ENCODE measurements at regions not wholly inside any gene's neighbourhood (a gene's known extent, or its start where the extent isn't known, plus 50 kb on each side); places are given as distances from the start of the nearest gene placed in this dataset.

- no peak for DNase-seq (ENCODE audit: extremely low read depth in 1 of 2, low read depth in 1 of 2)
Measured at GRCh38 chr12:67370979-67371378, 101.8 kb downstream of the CAND1 start.

DNA sequence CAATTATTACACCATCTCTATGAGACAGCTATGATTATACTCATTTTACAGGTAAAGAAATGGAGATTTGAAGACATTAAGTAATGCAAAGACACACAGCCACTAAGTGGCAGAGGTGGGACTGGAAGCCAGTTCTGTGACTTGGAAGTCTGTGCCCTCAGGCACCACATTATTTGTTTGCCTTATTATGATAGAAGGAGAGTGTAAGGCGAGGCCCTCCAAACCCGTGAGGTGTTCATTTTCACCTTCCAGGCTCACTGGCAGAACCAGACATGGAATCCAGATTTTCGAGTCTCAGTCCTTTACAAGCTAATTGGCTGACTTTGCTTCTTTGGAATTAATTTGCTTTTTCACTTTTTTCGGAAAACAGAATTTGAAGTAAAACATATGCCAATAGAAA is 107.9 kb downstream of the CAND1 start:
- DNase-seq (ENCODE audit: extremely low read depth in 1 of 2, low read depth in 1 of 2): no peak

GRCh38 chr12:67377541-67377940 is 108.4 kb downstream of the CAND1 start:
- no peak for DNase-seq (ENCODE audit: extremely low read depth in 1 of 2, low read depth in 1 of 2)

DNA sequence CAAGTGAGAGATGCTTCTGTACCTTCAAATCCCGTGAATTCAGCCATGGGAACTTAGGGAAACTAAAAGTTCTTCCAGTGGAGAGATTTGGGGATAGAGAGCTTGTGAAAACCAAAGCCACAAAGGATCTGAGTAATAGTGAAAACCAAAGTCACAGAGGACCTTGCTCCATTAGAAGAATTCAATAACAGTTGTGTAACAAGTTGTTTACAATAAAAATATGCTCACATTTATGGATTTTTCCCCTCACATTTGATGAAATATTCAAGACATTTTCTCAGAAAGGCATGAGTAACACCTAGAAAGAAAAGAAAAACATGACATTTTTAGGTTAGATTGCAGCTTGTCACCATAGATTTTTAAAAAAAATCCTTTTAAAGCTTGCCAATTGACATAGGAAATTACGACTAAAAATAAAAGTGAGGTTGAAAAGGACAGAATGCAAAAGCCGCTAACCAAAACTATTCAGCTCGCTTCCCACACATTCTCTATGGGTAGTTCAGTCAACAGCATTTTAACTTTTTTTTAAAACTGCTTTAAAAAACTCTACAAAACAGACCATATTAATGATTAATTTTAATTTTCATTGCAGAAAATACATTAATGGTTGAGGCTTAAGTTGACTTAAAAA is 113.2 kb downstream of the CAND1 start:
- DNase-seq (ENCODE audit: extremely low read depth in 1 of 2, low read depth in 1 of 2): no peak

GRCh38 chr12:67386869-67387565 is 117.9 kb downstream of the CAND1 start:
- DNase-seq (ENCODE audit: extremely low read depth in 1 of 2, low read depth in 1 of 2): no peak

DNA sequence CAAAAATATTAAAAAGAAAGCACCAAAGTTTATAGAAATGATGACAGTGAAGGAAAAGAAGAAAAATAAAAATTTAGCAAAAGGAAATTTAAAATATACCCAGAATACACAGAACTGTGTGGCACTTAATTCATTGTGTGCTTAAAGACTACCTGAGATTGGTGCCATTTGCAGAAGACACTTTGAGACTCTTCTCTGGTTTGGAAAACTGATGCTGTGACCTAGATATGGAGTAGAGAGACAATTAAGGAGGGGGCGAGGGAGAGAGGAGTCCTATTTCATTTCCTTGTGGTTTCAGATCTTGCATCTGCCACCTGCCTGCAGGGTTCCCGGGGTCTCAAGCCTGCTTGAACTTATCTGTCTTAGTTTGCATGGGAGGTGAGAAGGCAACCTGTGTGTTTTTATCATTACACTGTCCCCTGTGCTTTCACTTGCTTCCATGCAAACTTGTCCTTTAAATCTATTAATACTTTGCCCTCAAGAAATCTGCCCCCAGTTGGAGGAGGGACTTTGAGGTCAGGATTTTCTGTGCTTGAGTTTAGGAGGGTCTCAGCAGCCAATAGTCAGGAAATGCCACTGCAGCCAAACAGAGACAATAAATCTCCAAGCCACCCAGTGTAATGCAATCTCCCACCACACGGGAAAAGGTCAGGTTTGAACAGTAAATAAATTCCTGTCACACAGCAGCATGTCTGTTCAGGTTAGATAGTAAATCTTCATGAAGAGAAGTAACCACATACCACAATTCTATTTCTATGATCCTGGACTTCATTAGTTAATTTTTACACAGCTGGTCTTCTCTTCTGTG is 119.4 kb downstream of the CAND1 start:
- no peak for DNase-seq (ENCODE audit: extremely low read depth in 1 of 2, low read depth in 1 of 2)

- DNase-seq (ENCODE audit: extremely low read depth in 1 of 2, low read depth in 1 of 2): no peak
Measured at GRCh38 chr12:67390273-67390672, 121.1 kb downstream of the CAND1 start.

DNA sequence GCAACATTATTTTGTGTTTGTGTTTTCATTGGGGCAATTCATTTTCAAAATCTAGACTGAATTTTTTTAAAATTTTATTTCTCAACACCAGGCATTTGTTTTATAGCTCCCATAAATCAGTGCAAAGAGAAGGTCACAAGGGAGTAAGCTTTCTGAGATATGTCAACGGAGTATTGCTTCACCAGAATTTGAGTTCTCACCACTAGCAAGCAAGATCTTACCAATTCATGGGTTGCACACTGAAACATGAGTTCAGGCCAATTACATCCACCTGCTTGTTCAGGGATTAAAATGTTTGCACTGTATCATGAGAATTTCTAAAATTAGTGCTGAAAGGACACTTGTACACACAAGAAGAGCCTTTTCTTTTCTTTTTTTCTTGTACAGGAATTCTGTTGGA is 121.9 kb downstream of the CAND1 start:
- no peak for DNase-seq (ENCODE audit: extremely low read depth in 1 of 2, low read depth in 1 of 2)

DNA sequence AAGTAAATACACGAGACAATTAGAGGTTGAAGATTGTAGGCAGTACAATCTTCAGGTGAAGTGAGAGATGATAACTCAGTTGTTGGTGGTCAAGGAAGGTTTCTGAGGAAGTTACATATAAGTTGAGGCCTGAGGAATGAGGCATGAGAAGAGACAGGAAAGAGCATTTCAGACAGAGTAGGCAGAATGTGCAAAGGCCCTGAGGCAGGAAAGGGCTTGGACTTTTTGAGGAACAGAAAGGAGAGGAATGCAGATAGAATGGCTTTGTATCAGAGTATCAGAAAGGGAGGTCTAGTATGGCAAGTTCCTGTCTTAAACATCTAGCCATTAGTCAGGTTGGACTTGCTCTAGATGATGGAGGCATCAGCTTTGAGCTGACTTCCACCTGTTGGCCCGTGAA is 122.5 kb downstream of the CAND1 start:
- DNase-seq (ENCODE audit: extremely low read depth in 1 of 2, low read depth in 1 of 2): no peak

DNA sequence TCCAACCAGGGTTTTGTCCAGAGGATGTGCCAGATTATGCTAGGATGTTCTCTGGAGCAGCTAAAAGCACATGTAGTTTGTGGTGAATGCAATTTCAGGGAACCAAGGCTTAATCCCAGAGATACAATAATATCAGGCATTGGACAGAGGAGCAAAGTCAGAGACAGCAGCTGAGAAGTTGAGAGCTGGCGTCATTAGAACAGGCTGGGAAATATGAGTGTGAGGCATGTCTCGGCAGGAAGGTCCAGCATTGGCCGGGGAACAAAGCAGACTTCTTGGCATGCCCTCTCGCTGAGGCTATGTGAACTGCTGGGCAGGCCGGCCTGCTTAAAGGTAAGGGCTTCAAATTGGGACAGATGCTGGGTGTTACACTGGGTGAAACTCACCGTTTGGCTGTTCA is 125.4 kb downstream of the CAND1 start:
- DNase-seq (ENCODE audit: extremely low read depth in 1 of 2, low read depth in 1 of 2): no peak

DNA sequence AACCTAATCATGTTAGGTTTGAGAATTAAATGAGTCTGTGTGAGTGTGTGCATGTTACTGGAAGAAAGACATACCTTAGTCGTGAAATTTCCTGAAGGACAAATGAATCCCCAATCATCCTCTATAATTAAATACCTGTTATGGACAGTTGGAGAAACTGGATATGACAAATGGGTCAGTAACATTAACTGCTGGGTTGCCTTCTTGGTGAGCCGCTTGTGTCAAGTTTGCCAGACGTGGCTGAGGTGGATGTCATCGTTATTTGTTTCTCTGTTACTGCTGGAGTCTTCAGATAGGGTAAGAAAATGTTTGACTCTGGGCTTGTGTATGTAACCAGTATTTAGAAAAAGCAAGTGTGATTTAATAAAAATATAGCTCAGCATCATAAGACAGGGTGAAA is 131.6 kb downstream of the CAND1 start:
- DNase-seq (ENCODE audit: extremely low read depth in 1 of 2, low read depth in 1 of 2): no peak

DNA sequence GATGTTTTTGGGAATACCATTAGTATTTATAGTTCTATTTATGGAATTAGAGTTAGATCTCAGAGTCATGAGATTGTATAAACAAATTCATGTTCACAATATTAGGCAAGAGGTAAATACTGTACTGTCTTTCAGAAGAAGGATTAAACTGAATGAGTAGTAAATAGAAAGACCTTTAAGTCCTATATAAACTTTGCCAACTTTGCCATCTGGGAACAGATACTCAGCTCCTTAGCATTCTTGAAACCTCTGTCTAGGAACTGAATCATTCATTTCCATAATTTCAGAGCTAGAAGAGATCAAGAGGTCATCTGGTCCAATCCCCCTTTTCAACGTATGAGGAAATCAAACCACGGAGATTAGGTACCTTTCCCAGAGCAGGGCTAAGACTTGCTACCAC is 141.1 kb downstream of the CAND1 start:
- no peak for DNase-seq (ENCODE audit: extremely low read depth in 1 of 2, low read depth in 1 of 2)

DNA sequence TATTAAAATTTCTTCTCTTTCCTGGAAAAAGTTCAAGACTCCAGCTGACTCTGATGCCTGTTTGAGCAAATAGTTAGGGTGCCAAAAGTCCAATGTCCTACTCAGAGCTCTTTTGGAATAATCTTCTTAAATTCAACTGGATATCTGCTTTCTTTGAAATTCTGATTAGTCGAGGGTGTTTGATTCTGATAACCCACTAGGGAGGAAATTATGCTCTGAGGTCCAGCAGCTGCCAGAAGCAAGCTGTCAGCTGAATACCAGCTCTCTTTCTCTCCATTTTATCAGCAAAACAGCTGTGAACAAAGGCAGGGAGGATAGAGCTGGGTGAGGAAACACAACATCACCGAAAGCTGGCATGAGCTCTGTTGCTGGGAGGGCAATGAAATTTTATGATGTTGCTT is 141.5 kb downstream of the CAND1 start:
- DNase-seq (ENCODE audit: extremely low read depth in 1 of 2, low read depth in 1 of 2): no peak

DNA sequence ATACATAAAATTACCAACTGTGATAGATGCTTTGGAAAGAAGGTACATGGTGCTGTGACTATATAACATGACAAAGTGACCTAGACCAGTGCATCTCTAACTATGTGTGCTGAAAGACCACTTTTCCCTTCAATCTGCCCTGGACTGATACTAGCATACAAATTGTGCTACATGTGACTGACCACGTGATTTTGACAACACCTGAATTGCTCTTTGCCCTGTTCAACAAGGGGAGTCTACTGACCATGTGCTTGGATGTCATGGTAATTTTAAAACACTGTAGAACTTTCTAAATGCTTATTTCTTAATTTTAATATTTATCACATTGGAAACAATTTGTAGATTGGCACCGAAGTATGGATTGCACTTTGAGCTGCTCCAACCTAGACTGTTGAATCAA is 142.4 kb downstream of the CAND1 start:
- DNase-seq (ENCODE audit: extremely low read depth in 1 of 2, low read depth in 1 of 2): no peak

DNA sequence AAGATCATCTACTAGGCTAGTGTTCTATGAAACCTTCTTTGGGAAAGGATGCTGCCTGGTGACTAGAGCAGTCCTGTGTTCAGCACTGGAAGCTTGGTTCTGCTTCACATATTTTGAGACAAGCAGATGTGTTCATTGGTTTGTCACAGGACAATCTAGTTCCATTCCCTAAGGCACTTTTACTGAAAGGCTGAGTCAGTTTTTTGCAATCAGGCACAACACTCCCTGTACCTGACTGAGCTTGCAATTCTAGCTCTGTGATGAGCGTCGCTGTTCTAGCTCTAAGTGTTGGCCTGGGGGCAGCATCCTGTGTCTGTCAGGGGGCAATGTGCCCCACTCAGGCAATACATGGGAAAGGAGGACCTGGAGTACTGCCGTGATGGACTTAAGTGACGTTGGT is 144.4 kb downstream of the CAND1 start:
- DNase-seq (ENCODE audit: extremely low read depth in 1 of 2, low read depth in 1 of 2): no peak

DNA sequence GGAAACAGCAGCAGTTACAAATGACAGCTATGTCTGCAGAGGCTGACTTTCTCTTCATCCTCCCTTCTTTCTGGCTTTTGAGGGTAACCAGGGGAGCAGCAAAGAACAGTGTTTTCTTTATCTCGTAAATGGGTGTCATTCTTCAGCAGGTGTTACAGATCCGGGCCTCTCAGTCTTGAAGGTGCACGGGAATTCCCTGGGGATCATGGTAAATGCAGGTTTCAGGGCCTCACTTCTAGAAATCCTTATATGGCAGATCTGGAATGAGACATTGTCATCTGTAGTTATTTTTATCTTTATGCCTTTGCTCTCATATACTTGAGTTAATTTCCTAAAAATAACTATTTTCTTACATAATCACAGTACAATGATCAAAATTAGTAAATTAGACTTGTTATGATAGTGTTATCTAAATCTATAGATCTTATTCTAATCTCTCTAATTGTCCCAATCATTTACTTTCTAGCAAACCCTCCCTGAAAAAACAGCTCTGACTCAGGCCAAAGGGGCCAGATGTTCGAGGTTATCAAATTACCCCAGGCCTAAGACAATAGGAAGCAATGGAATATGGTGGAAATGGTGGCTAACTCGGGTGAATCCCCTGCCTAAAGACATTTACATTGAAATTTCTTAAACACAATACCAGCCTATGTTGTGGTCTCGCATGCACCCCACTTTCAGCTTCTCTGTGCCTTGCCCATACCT is 145.0 kb downstream of the CAND1 start:
- no peak for DNase-seq (ENCODE audit: extremely low read depth in 1 of 2, low read depth in 1 of 2)

DNA sequence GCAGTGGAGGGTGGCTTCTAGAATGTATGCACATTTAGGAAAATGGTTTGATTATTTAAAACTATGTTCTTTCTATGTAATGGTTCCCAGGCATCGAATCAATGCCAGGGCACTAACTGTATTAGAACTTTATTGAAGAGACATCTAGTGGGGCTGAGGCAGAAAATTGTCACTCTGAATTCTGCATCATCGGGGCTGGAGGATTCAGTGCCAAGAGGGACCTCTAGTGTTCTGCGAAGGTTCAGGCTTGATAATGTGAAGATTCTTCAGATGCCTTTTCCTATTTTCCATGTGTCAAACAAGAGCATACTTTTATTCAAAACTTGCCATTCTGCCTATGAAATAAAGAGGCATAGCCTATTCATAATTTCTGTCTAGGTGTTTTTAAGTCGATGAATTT is 146.3 kb downstream of the CAND1 start:
- no peak for DNase-seq (ENCODE audit: extremely low read depth in 1 of 2, low read depth in 1 of 2)

- DNase-seq (ENCODE audit: extremely low read depth in 1 of 2, low read depth in 1 of 2): no peak
Measured at GRCh38 chr12:67419810-67420209, 150.7 kb downstream of the CAND1 start.

GRCh38 chr12:67420506-67420905 is 151.3 kb downstream of the CAND1 start:
- DNase-seq (ENCODE audit: extremely low read depth in 1 of 2, low read depth in 1 of 2): no peak

DNA sequence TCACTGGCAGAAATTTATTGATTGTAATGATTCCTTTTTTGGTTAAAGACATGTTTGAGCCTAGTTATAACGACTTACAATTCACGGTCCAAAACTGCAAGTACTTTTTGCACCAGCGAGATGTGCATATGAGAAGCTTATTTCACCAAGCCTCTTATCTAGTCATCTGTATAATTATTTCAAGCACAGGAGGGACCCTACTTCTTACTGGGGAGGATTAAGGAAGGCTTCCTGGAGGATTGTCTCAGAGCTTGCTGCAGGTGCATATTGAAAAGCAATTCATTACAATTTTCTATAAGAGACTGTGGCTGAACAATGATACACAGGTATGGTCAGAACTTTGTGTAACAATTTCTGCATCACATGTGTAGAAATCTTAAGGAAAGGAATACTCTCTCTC is 152.9 kb downstream of the CAND1 start:
- DNase-seq (ENCODE audit: extremely low read depth in 1 of 2, low read depth in 1 of 2): no peak

DNA sequence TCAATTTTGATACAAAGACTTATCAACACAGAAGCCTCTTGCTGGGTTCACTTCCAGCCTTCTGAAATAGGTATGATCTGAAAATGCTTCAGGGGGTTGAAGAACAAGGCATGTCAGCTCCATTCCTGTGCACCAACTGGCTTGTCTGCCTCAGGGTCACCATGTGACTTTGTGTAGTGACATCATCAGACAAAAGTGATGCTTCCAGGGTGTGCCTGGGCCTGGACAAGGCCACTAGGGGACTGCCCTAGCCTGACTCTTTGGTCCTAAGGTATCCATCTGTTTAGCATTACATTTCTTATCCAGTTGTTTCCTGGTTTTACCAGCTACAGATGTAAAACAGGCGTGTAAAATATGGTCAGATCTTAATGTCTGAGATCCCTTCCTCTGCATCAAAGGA is 155.6 kb downstream of the CAND1 start:
- no peak for DNase-seq (ENCODE audit: extremely low read depth in 1 of 2, low read depth in 1 of 2)

- no peak for DNase-seq (ENCODE audit: extremely low read depth in 1 of 2, low read depth in 1 of 2)
Measured at GRCh38 chr12:67425394-67425793, 156.2 kb downstream of the CAND1 start.

All from stimulated activated CD8-positive, alpha-beta memory T cell treated with anti-CD3 and anti-CD28 coated beads, Interleukin-7, amount 100 ng/mL, for 48 hours (primary cell).